ENCODE measurements at regions not wholly inside any gene's neighbourhood (a gene's known extent, or its start where the extent isn't known, plus 50 kb on each side); places are given as distances from the start of the nearest gene placed in this dataset.

DNA sequence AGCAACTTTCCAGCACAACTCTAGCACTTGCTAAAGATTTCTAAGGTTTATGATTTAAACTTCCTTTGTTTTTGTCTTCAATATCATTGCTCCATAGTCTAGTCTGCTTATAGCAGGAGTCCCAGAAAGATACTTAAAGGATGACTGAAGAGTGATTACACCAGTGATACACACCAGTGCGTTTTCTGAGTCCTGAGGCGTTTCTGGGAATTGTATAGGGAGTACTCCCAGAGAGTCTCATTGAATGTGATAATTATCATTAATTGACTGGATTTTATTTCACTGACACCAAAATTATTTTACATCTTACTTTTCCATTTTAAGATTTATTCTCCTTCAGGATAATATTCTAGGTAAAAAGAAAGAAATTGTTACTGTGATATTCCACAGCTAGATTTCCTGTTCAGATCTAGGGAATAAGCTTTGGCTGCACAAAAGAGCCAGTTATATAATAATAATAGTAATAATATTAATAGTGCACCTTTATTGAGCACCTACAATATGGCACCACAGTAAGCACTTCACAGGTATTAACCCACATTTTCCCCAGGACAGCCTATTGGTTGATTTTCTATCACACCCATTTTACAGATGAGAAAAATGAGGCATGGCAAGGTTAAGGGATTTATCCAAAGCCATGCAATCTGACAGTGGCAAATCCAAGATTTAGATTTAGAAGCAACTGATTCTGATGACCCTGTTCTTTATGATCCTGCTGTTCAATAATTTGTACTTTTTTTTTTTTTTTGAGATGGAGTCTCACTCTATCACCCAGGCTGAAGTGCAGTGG, 62.6 kb downstream of the IRX5 start:
- no peaks in the 10 kb centered on the region; the same call in 1 of the 2 replicates for H3K27me3 ChIP-seq (replicated peaks; ENCODE audit: control insufficient read depth, insufficient read depth, low read length)
- H3K36me3 ChIP-seq (ENCODE audit: control insufficient read depth, insufficient read depth, low read length), result no peaks in the 10 kb centered on the region
- no peak overlapping the region for H3K4me3 ChIP-seq (replicated peaks; ENCODE audit: low read depth, low read length)
- TF ChIP-seq, protein P1, sequence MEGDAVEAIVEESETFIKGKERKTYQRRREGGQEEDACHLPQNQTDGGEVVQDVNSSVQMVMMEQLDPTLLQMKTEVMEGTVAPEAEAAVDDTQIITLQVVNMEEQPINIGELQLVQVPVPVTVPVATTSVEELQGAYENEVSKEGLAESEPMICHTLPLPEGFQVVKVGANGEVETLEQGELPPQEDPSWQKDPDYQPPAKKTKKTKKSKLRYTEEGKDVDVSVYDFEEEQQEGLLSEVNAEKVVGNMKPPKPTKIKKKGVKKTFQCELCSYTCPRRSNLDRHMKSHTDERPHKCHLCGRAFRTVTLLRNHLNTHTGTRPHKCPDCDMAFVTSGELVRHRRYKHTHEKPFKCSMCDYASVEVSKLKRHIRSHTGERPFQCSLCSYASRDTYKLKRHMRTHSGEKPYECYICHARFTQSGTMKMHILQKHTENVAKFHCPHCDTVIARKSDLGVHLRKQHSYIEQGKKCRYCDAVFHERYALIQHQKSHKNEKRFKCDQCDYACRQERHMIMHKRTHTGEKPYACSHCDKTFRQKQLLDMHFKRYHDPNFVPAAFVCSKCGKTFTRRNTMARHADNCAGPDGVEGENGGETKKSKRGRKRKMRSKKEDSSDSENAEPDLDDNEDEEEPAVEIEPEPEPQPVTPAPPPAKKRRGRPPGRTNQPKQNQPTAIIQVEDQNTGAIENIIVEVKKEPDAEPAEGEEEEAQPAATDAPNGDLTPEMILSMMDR (IDR thresholded peaks at IDR 0.05; ENCODE audit: insufficient read depth, low read length, poor library complexity, severe bottlenecking), result no peak
- no peak for DNase-seq (ENCODE audit: extremely low read depth, insufficient read length)

DNA sequence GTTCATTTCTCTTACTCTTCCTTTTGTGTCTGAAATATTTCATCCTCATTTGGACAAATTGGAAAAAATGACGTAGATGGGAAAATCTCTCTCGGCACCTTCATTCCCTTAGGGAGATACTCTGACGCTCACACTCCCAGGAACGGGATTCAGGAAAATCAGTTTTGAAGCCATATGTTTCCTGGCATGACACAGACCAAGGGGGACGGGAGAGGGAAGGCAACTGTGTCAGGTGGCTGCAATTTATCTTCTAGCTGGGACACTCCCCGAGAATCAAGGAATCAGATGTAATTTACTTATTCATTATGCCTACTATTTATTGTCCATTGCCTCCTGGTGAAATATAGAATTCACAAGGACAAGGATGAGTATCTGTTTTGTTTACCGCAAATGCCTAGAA, 65.5 kb downstream of the IRX5 start:
- H3K4me3 ChIP-seq (replicated peaks; ENCODE audit: low read depth, low read length), result no peak overlapping the region
- TF ChIP-seq, protein P1 (IDR thresholded peaks at IDR 0.05; ENCODE audit: insufficient read depth, low read length, poor library complexity, severe bottlenecking), result no peak

DNA sequence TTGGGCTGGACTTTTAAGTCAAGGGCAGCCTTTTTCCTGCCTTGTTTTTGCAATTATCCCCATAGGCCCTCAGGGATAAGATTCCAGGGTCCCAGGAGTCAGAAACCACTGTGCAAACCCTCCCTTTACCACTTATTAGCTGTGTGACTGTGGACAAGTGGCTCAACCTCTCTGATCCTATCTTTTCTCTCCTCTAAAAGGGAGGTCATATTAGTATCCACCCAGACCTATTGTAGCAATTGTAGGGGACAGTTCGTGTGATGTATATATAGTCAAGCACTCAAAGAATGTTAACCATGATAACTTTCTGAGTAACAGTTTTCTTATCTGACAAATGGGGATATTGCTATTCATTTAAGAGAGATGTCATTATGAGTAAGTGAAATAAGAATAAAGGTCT, 68.2 kb downstream of the IRX5 start:
- TF ChIP-seq, protein P1 (IDR thresholded peaks at IDR 0.05; ENCODE audit: insufficient read depth, low read length, poor library complexity, severe bottlenecking), result no peak
- no peak for DNase-seq (ENCODE audit: extremely low read depth, insufficient read length)
- no peak overlapping the region for H3K4me3 ChIP-seq (replicated peaks; ENCODE audit: low read depth, low read length)
- H3K27me3 ChIP-seq (replicated peaks; ENCODE audit: control insufficient read depth, insufficient read depth, low read length), result no peaks in the 10 kb centered on the region; the same call in 1 of the 2 replicates
- H3K36me3 ChIP-seq (ENCODE audit: control insufficient read depth, insufficient read depth, low read length), result no peaks in the 10 kb centered on the region

More for the DNA sequence above, 65.5 kb downstream of the IRX5 start:
- no peaks in the 10 kb centered on the region for H3K36me3 ChIP-seq (ENCODE audit: control insufficient read depth, insufficient read depth, low read length)
- no peak for DNase-seq (ENCODE audit: extremely low read depth, insufficient read length)
- no peaks in the 10 kb centered on the region; the same call in 1 of the 2 replicates for H3K27me3 ChIP-seq (replicated peaks; ENCODE audit: control insufficient read depth, insufficient read depth, low read length)

DNA sequence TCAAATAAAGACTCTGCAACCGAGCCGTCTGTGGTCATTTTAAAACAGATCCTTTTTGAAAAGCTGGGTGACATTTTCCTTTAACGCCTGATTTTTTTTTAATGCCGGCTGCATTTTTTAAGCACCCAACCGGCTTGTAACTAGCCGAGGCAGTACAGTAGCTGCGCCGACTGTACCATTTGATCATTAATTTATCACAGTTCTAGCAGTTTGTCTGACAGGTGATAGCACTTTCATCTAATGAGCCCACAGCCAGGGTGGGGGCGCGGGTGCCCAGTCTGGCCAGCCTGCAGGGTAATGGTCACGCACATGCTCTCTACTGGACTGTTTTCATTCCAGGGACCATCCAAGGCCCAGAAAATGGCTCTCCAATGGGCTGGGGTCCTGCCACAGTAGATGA, 68.8 kb downstream of the IRX5 start:
- Histone ChIP-seq H3K4me3 (replicated peaks; ENCODE audit: low read depth, low read length) (no peak overlapping the region), H3K36me3 (ENCODE audit: control insufficient read depth, insufficient read depth, low read length) (no peaks in the 10 kb centered on the region), H3K27me3 (replicated peaks; ENCODE audit: control insufficient read depth, insufficient read depth, low read length) (no peaks in the 10 kb centered on the region; the same call in 1 of the 2 replicates)
- DNase-seq (ENCODE audit: extremely low read depth, insufficient read length), result no peak
- TF ChIP-seq, protein P1 (IDR thresholded peaks at IDR 0.05; ENCODE audit: insufficient read depth, low read length, poor library complexity, severe bottlenecking), result no peak

GRCh38 chr16:55000595-55000994, 69.9 kb downstream of the IRX5 start:
- TF ChIP-seq, protein P1 (IDR thresholded peaks at IDR 0.05; ENCODE audit: insufficient read depth, low read length, poor library complexity, severe bottlenecking), result no peak
- Histone ChIP-seq H3K36me3 (ENCODE audit: control insufficient read depth, insufficient read depth, low read length) (no peaks in the 10 kb centered on the region), H3K27me3 (replicated peaks; ENCODE audit: control insufficient read depth, insufficient read depth, low read length) (no peaks in the 10 kb centered on the region; the same call in 1 of the 2 replicates), H3K4me3 (replicated peaks; ENCODE audit: low read depth, low read length) (no peak overlapping the region)
- no peak for DNase-seq (ENCODE audit: extremely low read depth, insufficient read length)
